Fibroblast of lung (primary cell): ENCODE measurements at regions not wholly inside any gene's neighbourhood (a gene's known extent, or its start where the extent isn't known, plus 50 kb on each side); places are given as distances from the start of the nearest gene placed in this dataset.

Experiments
- EZH2 ChIP-seq: IDR thresholded peaks from 2 replicates; pipeline ENCODE4 v1.5.1; 2012; ENCODE audit warnings: low read length, control low read depth, mild to moderate bottlenecking; ENCODE audit errors: missing control alignments
- TF ChIP-seq, protein P1 (sequence below), 2 donors: IDR thresholded peaks in 1 of 2; conservative IDR thresholded peaks in 1 of 2; 1 replicate in 1 of 2; 2 replicates in 1 of 2; pipeline ENCODE4 v1.5.1; 2011 to 2012; ENCODE audit warnings: low read length in 2 of 2, control low read depth in 1 of 2, inconsistent platforms in 1 of 2, low read depth in 1 of 2, mild to moderate bottlenecking in 1 of 2

DNA sequence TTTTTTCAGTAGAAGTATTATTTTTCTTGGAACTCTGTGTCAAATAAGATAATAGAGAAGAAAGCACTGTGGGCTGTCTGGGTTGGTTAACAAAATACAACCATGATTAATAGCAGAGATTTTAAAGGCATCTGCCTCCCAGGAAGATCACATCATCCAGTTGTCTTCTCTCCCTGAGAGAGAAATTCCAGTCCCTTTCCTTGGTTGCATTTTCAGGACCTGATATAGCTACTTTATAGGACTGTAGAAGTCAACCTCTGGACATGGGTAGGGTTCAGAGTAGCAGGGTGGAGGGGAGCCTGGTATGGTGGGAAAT lies 309.9 kb upstream of the IGFBP3 start:
- TF ChIP-seq, protein P1, sequence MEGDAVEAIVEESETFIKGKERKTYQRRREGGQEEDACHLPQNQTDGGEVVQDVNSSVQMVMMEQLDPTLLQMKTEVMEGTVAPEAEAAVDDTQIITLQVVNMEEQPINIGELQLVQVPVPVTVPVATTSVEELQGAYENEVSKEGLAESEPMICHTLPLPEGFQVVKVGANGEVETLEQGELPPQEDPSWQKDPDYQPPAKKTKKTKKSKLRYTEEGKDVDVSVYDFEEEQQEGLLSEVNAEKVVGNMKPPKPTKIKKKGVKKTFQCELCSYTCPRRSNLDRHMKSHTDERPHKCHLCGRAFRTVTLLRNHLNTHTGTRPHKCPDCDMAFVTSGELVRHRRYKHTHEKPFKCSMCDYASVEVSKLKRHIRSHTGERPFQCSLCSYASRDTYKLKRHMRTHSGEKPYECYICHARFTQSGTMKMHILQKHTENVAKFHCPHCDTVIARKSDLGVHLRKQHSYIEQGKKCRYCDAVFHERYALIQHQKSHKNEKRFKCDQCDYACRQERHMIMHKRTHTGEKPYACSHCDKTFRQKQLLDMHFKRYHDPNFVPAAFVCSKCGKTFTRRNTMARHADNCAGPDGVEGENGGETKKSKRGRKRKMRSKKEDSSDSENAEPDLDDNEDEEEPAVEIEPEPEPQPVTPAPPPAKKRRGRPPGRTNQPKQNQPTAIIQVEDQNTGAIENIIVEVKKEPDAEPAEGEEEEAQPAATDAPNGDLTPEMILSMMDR (conservative IDR thresholded peaks at IDR 0.05 in 1 of 2, IDR thresholded peaks at IDR 0.05 in 1 of 2; ENCODE audit: low read depth in 1 of 2, low read length in 2 of 2) = no peak
- no peak for TF ChIP-seq EZH2
